ENCODE measurements at regions not wholly inside any gene's neighbourhood (a gene's known extent, or its start where the extent isn't known, plus 50 kb on each side); places are given as distances from the start of the nearest gene placed in this dataset.

- no peak for DNase-seq (ENCODE audit: low read depth)
These were observed 111.1 kb downstream of the SPTSSA start for GRCh38 chr14:34350903-34351302.

- no peak for DNase-seq (ENCODE audit: low read depth)
These were observed 113.4 kb downstream of the SPTSSA start for GRCh38 chr14:34348592-34348991.

- DNase-seq (ENCODE audit: low read depth), result no peak
These were observed 114.4 kb downstream of the SPTSSA start for GRCh38 chr14:34347683-34348082.

GRCh38 chr14:34345718-34346465 is 116.1 kb downstream of the SPTSSA start:
- DNase-seq (ENCODE audit: low read depth), result no peak

- no peak for DNase-seq (ENCODE audit: low read depth)
These were observed 117.7 kb downstream of the SPTSSA start for GRCh38 chr14:34344318-34344717.

GRCh38 chr14:34340025-34340625 is 121.9 kb downstream of the SPTSSA start:
- no peak for DNase-seq (ENCODE audit: low read depth)

GRCh38 chr14:34338056-34338455 is 124.0 kb downstream of the SPTSSA start:
- no peak for DNase-seq (ENCODE audit: low read depth)

GRCh38 chr14:34336501-34336900 is 125.5 kb downstream of the SPTSSA start:
- no peak for DNase-seq (ENCODE audit: low read depth)

- no peak for DNase-seq (ENCODE audit: low read depth)
These were observed 126.1 kb downstream of the SPTSSA start for GRCh38 chr14:34335968-34336367.

GRCh38 chr14:34334329-34334728 is 127.7 kb downstream of the SPTSSA start:
- DNase-seq (ENCODE audit: low read depth), result no peak

- peak; percentile 27 for DNase-seq (ENCODE audit: low read depth)
These were observed 130.1 kb downstream of the SPTSSA start for GRCh38 chr14:34331728-34332623.

- no peak for DNase-seq (ENCODE audit: low read depth)
These were observed 131.2 kb downstream of the SPTSSA start for GRCh38 chr14:34330846-34331245.

GRCh38 chr14:34329301-34329700 is 132.7 kb downstream of the SPTSSA start:
- no peak for DNase-seq (ENCODE audit: low read depth)

GRCh38 chr14:34328178-34328577 is 133.9 kb downstream of the SPTSSA start:
- no peak for DNase-seq (ENCODE audit: low read depth)

GRCh38 chr14:34325493-34325892 is 136.5 kb downstream of the SPTSSA start:
- no peak for DNase-seq (ENCODE audit: low read depth)

- DNase-seq (ENCODE audit: low read depth), result no peak
These were observed 137.7 kb downstream of the SPTSSA start for GRCh38 chr14:34324363-34324795.

GRCh38 chr14:34322940-34323418 is 139.1 kb downstream of the SPTSSA start:
- peak; percentile 40 for DNase-seq (ENCODE audit: low read depth)

GRCh38 chr14:34319140-34319539 is 142.9 kb downstream of the SPTSSA start:
- no peak for DNase-seq (ENCODE audit: low read depth)

- DNase-seq (ENCODE audit: low read depth), result no peak
These were observed 144.0 kb downstream of the SPTSSA start for GRCh38 chr14:34318014-34318413.

- DNase-seq (ENCODE audit: low read depth), result no peak
These were observed 151.3 kb downstream of the SPTSSA start for GRCh38 chr14:34310724-34311123.

GRCh38 chr14:34303811-34304210 is 158.2 kb downstream of the SPTSSA start:
- no peak for DNase-seq (ENCODE audit: low read depth)

GRCh38 chr14:34302654-34303053 is 159.4 kb downstream of the SPTSSA start:
- no peak for DNase-seq (ENCODE audit: low read depth)
